ENCODE measurements at regions not wholly inside any gene's neighbourhood (a gene's known extent, or its start where the extent isn't known, plus 50 kb on each side); places are given as distances from the start of the nearest gene placed in this dataset.

- TF ChIP-seq EZH2 (IDR thresholded peaks at IDR 0.05; ENCODE audit: low read depth, unreplicated experiment) (no peak), POLR2AphosphoS5 (IDR thresholded peaks at IDR 0.05; ENCODE audit: low read depth) (no peak), CTCF (conservative IDR thresholded peaks at IDR 0.05; ENCODE audit: low read depth in 2 of 2) (no peak), STAT1 (IDR thresholded peaks at IDR 0.05; ENCODE audit: unreplicated experiment) (no peak), EZH2phosphoT487 (IDR thresholded peaks at IDR 0.05; ENCODE audit: unreplicated experiment) (no peak), JUNB (IDR thresholded peaks at IDR 0.05; ENCODE audit: unreplicated experiment) (no peak), ETS1 (IDR thresholded peaks at IDR 0.05) (no peak), CREB1 (CRISPR knock-in tag; IDR thresholded peaks at IDR 0.05; ENCODE audit: low read depth) (no peak), REST (IDR thresholded peaks at IDR 0.05; ENCODE audit: unreplicated experiment) (no peak), NANOG (IDR thresholded peaks at IDR 0.05; ENCODE audit: borderline replicate concordance) (no peak), ZNF331 (CRISPR knock-in tag; IDR thresholded peaks at IDR 0.05; ENCODE audit: low read depth) (no peak), ZNF462 (CRISPR knock-in tag; IDR thresholded peaks at IDR 0.05) (no peak)
Observed at GRCh38 chr18:41771973-41772372, 183.1 kb upstream of the PIK3C3 start.

All from GM23338 (cell line).